Spleen (tissue), 11 donors: ENCODE measurements at regions not wholly inside any gene's neighbourhood (a gene's known extent, or its start where the extent isn't known, plus 50 kb on each side); places are given as distances from the start of the nearest gene placed in this dataset.

ENCODE experiments used
- DNase-seq: peaks from one replicate; pipeline ENCODE4 v3.0.0-alpha.2; 2020
- H3K27ac ChIP-seq, 8 donors: fragments of 200-600 bp; sonication (generic) in 7 of 8; 1 replicate in 4 of 8; 2 replicates in 4 of 8; pipeline versions ENCODE4 v1.5.0 to v1.8.0; 2016 to 2021; ENCODE audit warnings: inconsistent platforms in 4 of 8, mild to moderate bottlenecking in 4 of 8, moderate library complexity in 1 of 8
- H3K27me3 ChIP-seq, 7 donors: fragments of 200-600 bp; sonication (generic) in 6 of 7; replicated peaks in 1 of 7; 1 replicate in 4 of 7; 2 replicates in 3 of 7; pipeline versions ENCODE4 v1.5.0 to v1.8.0; 2016 to 2021; ENCODE audit warnings: inconsistent platforms in 3 of 7, mild to moderate bottlenecking in 1 of 7
- H3K36me3 ChIP-seq, 6 donors: fragments of 200-600 bp; sonication (generic) in 5 of 6; 1 replicate in 4 of 6; 2 replicates in 2 of 6; pipeline versions ENCODE4 v1.5.0 to v1.8.0; 2016 to 2021; ENCODE audit warnings: inconsistent platforms in 2 of 6
- H3K4me1 ChIP-seq, 6 donors: fragments of 200-600 bp; sonication (generic) in 5 of 6; 1 replicate in 3 of 6; 2 replicates in 3 of 6; pipeline versions ENCODE4 v1.5.0 to v1.8.0; 2016 to 2021; ENCODE audit warnings: inconsistent platforms in 3 of 6
- H3K4me3 ChIP-seq, 8 donors: fragments of 200-600 bp; sonication (generic) in 7 of 8; 1 replicate in 4 of 8; 2 replicates in 4 of 8; pipeline versions ENCODE4 v1.5.0 to v1.8.0; 2016 to 2021; ENCODE audit warnings: inconsistent platforms in 4 of 8, mild to moderate bottlenecking in 4 of 8, moderate library complexity in 2 of 8
- H3K9me3 ChIP-seq, 8 donors: fragments of 200-600 bp; sonication (generic) in 7 of 8; 1 replicate in 4 of 8; 2 replicates in 4 of 8; pipeline versions ENCODE4 v1.5.0 to v1.8.0; 2016 to 2021; ENCODE audit warnings: inconsistent platforms in 4 of 8
- CTCF ChIP-seq, 11 experiments: fragments of 200-600 bp in 7 of 11; fragments of 450-650 bp in 4 of 11; sonication (generic) in 4 of 11; IDR thresholded peaks in 8 of 11; conservative IDR thresholded peaks in 3 of 11; 1 replicate in 7 of 11; 2 replicates in 4 of 11; pipeline versions ENCODE4 v1.4.0 to v1.8.0; 2016 to 2021; ENCODE audit warnings: antibody characterized with exemption in 11 of 11, inconsistent platforms in 4 of 11, mild to moderate bottlenecking in 1 of 11
- POLR2A ChIP-seq, 3 donors: fragments of 450-650 bp; IDR thresholded peaks; one replicate each; pipeline ENCODE4 v1.5.1; 2017; ENCODE audit warnings: antibody characterized with exemption in 3 of 3, mild to moderate bottlenecking in 1 of 3
- POLR2AphosphoS5 ChIP-seq, 3 donors: sonication (generic); formaldehyde crosslinking; IDR thresholded peaks; one replicate each; pipeline ENCODE4 v1.5.1; 2017; ENCODE audit warnings: antibody characterized with exemption in 3 of 3
- WGBS, 5 donors: extraction: QIAGEN DNeasy Blood & Tissue Kit in 3 of 5; methylation state at CpG; one replicate each; pipeline versions ENCODE4 v1.1.5 to v1.1.7; 2013 to 2018; 5-methylcytosine and 5-hydroxymethylcytosine counted together
- intact Hi-C: fragments of 100-400 bp; cut with DNase I; formaldehyde crosslinking; loops from one replicate; pipeline ENCODE4 v1.15.0; 2023; ENCODE audit warnings: low total_unique reads
- donor health status: healthy with polysubstance abuse.
- donor health status: DM: no; HTN: no; CAD: no; lungs with moderate emphysema.
- donor health status: DM: no; HTN: no; CAD: no.
- donor health status: Bipolar disorder and iron deficiency.
- donor health status: healthy.
- donor health status: DM: no; HTN: no; CAD: no.
- donor health status: DM: yes; HTN: yes; CAD: no.

- DNase-seq, result no peak
- Histone ChIP-seq H3K9me3 (peaks cover 0 to 9% (median 0%) of the 10 kb centered on the region in 8 donors), H3K4me1 (no peaks in the 10 kb centered on the region), H3K27ac (no peak overlapping the region), H3K4me3 (no peak overlapping the region), H3K27me3 (no peaks in the 10 kb centered on the region), H3K36me3 (no peaks in the 10 kb centered on the region)
- intact Hi-C loops, result no loop called here
- WGBS, 5 donors, result 84 to 91% (median 88%) methylated on average over 4 of the region's 4 CpGs
- TF ChIP-seq POLR2AphosphoS5 (IDR thresholded peaks at IDR 0.05), result no peak
- no peak for TF ChIP-seq CTCF (IDR thresholded peaks at IDR 0.05 in 8 of 11, conservative IDR thresholded peaks at IDR 0.05 in 3 of 11)
- TF ChIP-seq POLR2A (IDR thresholded peaks at IDR 0.05), result no peak
These were observed 1331.8 kb downstream of the PCDH19 start for GRCh38 chrX:99078301-99078700.

GRCh38 chrX:99077099-99077498 lies 1333.0 kb downstream of the PCDH19 start:
- intact Hi-C loops, result no loop called here
- TF ChIP-seq POLR2A (IDR thresholded peaks at IDR 0.05) (no peak), POLR2AphosphoS5 (IDR thresholded peaks at IDR 0.05) (no peak), CTCF (IDR thresholded peaks at IDR 0.05 in 8 of 11, conservative IDR thresholded peaks at IDR 0.05 in 3 of 11) (no peak)
- no peak for DNase-seq
- no peak overlapping the region for H3K27ac ChIP-seq
- no peaks in the 10 kb centered on the region for H3K4me1 ChIP-seq
- WGBS, 5 donors, result 78 to 97% (median 91%) methylated on average over 3 of the region's 3 CpGs
- H3K27me3 ChIP-seq, result no peaks in the 10 kb centered on the region
- H3K36me3 ChIP-seq, result no peaks in the 10 kb centered on the region
- H3K4me3 ChIP-seq, result no peak overlapping the region
- H3K9me3 ChIP-seq, result peaks cover 0 to 9% (median 0%) of the 10 kb centered on the region in 8 donors

GRCh38 chrX:99073551-99073950 lies 1336.5 kb downstream of the PCDH19 start:
- H3K4me3 ChIP-seq, result no peak overlapping the region
- H3K4me1 ChIP-seq, result no peaks in the 10 kb centered on the region
- no peak for DNase-seq
- no peaks in the 10 kb centered on the region for H3K36me3 ChIP-seq
- H3K9me3 ChIP-seq, result peaks cover 0 to 6% (median 0%) of the 10 kb centered on the region in 8 donors
- WGBS, 5 donors, result 62 to 82% (median 74%) methylated on average over 1 of the region's 1 CpG
- H3K27ac ChIP-seq, result no peak overlapping the region
- TF ChIP-seq POLR2AphosphoS5 (IDR thresholded peaks at IDR 0.05) (no peak), POLR2A (IDR thresholded peaks at IDR 0.05) (no peak), CTCF (IDR thresholded peaks at IDR 0.05 in 8 of 11, conservative IDR thresholded peaks at IDR 0.05 in 3 of 11) (no peak)
- H3K27me3 ChIP-seq, result no peaks in the 10 kb centered on the region
- intact Hi-C loops, result no loop called here

GRCh38 chrX:99051639-99052038 lies 1358.4 kb downstream of the PCDH19 start:
- Histone ChIP-seq H3K36me3 (no peaks in the 10 kb centered on the region), H3K4me1 (no peaks in the 10 kb centered on the region), H3K9me3 (no peaks in the 10 kb centered on the region), H3K27ac (no peak overlapping the region), H3K27me3 (no peaks in the 10 kb centered on the region), H3K4me3 (no peak overlapping the region)
- intact Hi-C loops, result no loop called here
- DNase-seq, result no peak
- TF ChIP-seq CTCF (IDR thresholded peaks at IDR 0.05 in 8 of 11, conservative IDR thresholded peaks at IDR 0.05 in 3 of 11), result no peak
- TF ChIP-seq POLR2A (IDR thresholded peaks at IDR 0.05), result no peak
- TF ChIP-seq POLR2AphosphoS5 (IDR thresholded peaks at IDR 0.05), result no peak
